Stimulated activated naive CD8-positive, alpha-beta T cell treated with anti-CD3 and anti-CD28 coated beads, Interleukin-15, amount 100 ng/mL, for 72 hours (primary cell): ENCODE measurements at regions not wholly inside any gene's neighbourhood (a gene's known extent, or its start where the extent isn't known, plus 50 kb on each side); places are given as distances from the start of the nearest gene placed in this dataset.

Experiments
- ATAC-seq: fragments of 150-1000 bp; cut with Tn5 transposase; 2 replicates; pipeline ENCODE4 v1.10.0; 2021; ENCODE audit warnings: mild to moderate bottlenecking, moderate library complexity
- DNase-seq, 2 donors: peaks; one replicate each; pipeline ENCODE4 v3.0.0; 2021 to 2022
- H3K27ac Mint-ChIP-seq, 2 donors: one replicate each; pipeline ENCODE4 v1.8.0; 2022; ENCODE audit warnings: mild to moderate bottlenecking in 2 of 2, mixed read lengths in 2 of 2, moderate library complexity in 2 of 2
- H3K27me3 Mint-ChIP-seq: one replicate; pipeline ENCODE4 v1.8.0; 2022; ENCODE audit warnings: mixed read lengths
- H3K4me1 Mint-ChIP-seq: one replicate; pipeline ENCODE4 v1.8.0; 2022; ENCODE audit warnings: mild to moderate bottlenecking, mixed read lengths
- H3K4me3 Mint-ChIP-seq, 2 donors: one replicate each; pipeline ENCODE4 v1.8.0; 2022; ENCODE audit warnings: mild to moderate bottlenecking in 2 of 2, mixed read lengths in 2 of 2, moderate library complexity in 1 of 2
- H3K9me3 Mint-ChIP-seq, 2 donors: one replicate each; pipeline ENCODE4 v1.8.0; 2022; ENCODE audit warnings: mixed read lengths in 2 of 2

DNA sequence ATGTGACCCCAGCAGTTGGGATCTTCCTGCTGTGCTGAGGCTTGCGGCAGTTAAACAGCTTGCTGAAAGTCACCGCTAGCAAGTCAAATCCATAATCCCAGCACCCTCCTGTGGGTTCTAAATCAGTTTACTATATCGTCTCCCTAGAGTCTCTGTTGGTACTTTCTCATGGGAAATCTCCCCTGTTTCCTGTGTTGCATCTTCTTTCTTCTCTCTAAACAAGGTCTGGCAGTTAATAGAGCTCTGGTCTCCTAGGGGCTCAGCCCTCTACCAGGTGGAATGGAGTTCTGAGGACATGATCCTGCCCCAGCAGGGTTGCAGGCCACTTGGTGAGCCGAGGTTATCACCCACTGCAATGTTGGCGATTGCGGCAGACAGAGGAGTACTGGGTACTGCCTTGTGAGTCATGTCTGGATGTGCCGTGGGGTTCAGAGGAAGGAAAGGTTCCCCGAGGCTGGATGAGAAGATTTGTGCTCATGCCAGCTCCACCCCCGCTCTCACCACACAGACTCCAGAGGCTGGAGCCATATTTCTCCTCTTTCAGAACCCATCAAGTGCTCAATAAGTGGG lies 59.4 kb upstream of the SIX2 start:
- H3K27ac Mint-ChIP-seq, result no peak overlapping the region
- H3K4me3 Mint-ChIP-seq, result no peak overlapping the region
- H3K27me3 Mint-ChIP-seq, result peaks cover 25% of the 10 kb centered on the region
- DNase-seq (no peak), ATAC-seq (no peak)
- no peaks in the 10 kb centered on the region for H3K4me1 Mint-ChIP-seq
- H3K9me3 Mint-ChIP-seq, result no peaks in the 10 kb centered on the region

GRCh38 chr2:45067859-45068570 lies 58.8 kb upstream of the SIX2 start:
- H3K4me3 Mint-ChIP-seq, result no peak overlapping the region
- DNase-seq, result no peak
- H3K9me3 Mint-ChIP-seq, result no peaks in the 10 kb centered on the region
- H3K27me3 Mint-ChIP-seq, result peaks cover 25% of the 10 kb centered on the region
- ATAC-seq, result no peak
- H3K27ac Mint-ChIP-seq, result no peak overlapping the region
- H3K4me1 Mint-ChIP-seq, result no peaks in the 10 kb centered on the region
